ENCODE measurements at regions not wholly inside any gene's neighbourhood (a gene's known extent, or its start where the extent isn't known, plus 50 kb on each side); places are given as distances from the start of the nearest gene placed in this dataset.
A peak's percentile ranks its signal among the peaks of the same experiment; 100 is the strongest.

DNA sequence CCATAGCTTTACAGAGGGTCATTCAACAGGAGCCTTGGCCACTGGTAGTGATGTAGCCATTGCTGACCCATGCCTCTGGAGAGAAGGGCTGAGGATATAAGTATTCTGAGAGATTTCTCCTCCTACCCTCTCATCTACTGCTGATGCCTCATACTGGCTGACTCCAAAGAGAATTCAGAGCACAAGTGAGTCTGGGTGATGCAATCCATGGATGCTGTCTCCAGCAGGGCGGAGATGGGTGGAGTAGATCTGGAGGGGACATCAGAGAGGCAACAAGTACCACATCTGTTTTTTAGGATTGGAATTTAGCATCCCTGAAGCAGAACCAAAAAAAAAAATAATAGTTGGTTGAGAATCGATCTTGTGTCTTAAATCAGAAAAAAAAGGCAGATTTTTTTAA lies 705.7 kb upstream of the CELF2 start:
- Histone ChIP-seq H3K4me1 (no peaks in the 10 kb centered on the region), H3K27me3 (no peaks in the 10 kb centered on the region), H3K4me3 (no peak overlapping the region), H3K27ac (no peak overlapping the region), H3K36me3 (no peaks in the 10 kb centered on the region), H3K9me3 (no peaks in the 10 kb centered on the region)
- TF ChIP-seq, protein P1, sequence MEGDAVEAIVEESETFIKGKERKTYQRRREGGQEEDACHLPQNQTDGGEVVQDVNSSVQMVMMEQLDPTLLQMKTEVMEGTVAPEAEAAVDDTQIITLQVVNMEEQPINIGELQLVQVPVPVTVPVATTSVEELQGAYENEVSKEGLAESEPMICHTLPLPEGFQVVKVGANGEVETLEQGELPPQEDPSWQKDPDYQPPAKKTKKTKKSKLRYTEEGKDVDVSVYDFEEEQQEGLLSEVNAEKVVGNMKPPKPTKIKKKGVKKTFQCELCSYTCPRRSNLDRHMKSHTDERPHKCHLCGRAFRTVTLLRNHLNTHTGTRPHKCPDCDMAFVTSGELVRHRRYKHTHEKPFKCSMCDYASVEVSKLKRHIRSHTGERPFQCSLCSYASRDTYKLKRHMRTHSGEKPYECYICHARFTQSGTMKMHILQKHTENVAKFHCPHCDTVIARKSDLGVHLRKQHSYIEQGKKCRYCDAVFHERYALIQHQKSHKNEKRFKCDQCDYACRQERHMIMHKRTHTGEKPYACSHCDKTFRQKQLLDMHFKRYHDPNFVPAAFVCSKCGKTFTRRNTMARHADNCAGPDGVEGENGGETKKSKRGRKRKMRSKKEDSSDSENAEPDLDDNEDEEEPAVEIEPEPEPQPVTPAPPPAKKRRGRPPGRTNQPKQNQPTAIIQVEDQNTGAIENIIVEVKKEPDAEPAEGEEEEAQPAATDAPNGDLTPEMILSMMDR (IDR thresholded peaks at IDR 0.05) = no peak
- intact Hi-C loops (cut with DNase I) = no loop called here
- 64 to 71% methylated on average over 2 of the region's 2 CpGs for WGBS, 2 donors
- no peak for DNase-seq
- FAIRE-seq = no peak
- no peak for ATAC-seq

DNA sequence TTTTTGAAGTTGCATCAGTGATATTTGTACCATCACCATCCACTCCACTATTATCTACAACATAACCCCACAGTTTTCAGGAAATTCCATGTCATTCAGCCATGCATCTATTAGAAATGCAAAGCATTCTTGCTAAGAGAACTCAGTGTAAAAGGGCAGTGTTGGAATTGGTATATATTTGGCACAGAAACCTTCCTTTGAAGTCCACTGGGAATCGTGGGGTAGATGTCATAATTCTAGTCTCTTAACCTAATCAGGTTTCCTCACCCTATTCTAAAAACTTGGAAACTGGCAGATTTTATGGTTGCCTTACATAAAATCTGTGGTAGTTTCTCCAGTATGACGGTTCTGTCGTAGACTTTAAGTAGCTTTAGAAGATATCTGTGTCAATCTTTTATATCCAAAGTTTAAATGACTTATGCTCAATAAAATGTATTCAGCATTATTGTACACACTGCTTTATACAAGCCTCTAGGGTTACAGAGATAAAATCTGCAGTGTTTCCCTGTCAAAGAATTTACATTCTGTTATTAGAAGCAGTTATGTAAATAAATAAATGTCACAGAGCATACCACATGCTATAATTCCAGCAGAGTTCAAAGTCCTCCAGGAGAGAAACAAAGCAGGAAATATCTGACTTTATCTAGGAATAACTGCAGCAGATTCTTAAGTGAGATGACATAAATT lies 704.4 kb upstream of the CELF2 start:
- Histone ChIP-seq H3K27ac (no peak overlapping the region), H3K9me3 (no peaks in the 10 kb centered on the region), H3K27me3 (no peaks in the 10 kb centered on the region), H3K4me1 (no peaks in the 10 kb centered on the region), H3K36me3 (no peaks in the 10 kb centered on the region), H3K4me3 (no peak overlapping the region)
- intact Hi-C loops (cut with DNase I) = no loop called here
- FAIRE-seq (no peak), ATAC-seq (peak in 1 of 4 donors; percentile 45), DNase-seq (no peak)
- TF ChIP-seq, protein P1 (IDR thresholded peaks at IDR 0.05) = no peak
- WGBS, 2 donors = 13 to 14% methylated on average over 3 of the region's 3 CpGs

- no peak overlapping the region for H3K4me3 ChIP-seq
- 82 to 83% methylated on average over 2 of the region's 2 CpGs for WGBS, 2 donors
Measured at GRCh38 chr10:10314626-10315025, 703.0 kb upstream of the CELF2 start.

DNA sequence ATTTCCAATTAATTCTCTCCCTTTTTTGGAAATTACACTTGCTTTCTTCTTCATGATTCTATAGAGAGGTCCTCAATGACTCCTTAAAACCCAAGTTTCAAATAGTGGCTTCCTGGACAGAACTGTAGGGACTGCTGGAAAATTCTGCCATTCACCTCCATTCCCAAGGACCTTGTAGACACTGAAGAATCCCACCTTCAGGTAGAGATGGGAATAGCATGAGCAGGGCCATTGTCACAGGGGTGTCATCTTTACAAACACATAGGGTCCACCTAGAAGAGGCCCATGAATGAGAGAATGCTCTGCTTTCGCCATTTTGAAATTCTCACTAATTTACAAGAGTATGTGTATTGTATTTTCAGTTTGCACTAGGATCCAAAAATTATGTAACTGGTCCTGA lies 701.7 kb upstream of the CELF2 start:
- FAIRE-seq (no peak), ATAC-seq (no peak), DNase-seq (no peak)
- intact Hi-C loops (cut with DNase I) = no loop called here
- Histone ChIP-seq H3K36me3 (no peaks in the 10 kb centered on the region), H3K27me3 (no peaks in the 10 kb centered on the region), H3K4me1 (no peaks in the 10 kb centered on the region), H3K27ac (no peak overlapping the region), H3K4me3 (no peak overlapping the region), H3K9me3 (no peaks in the 10 kb centered on the region)
- WGBS, 2 donors = 74 to 76% methylated on average over 1 of the region's 1 CpG
- TF ChIP-seq, protein P1 (IDR thresholded peaks at IDR 0.05) = no peak

More at GRCh38 chr10:10314626-10315025, 703.0 kb upstream of the CELF2 start:
- intact Hi-C loops (cut with DNase I) = no loop called here
- Histone ChIP-seq H3K9me3 (no peaks in the 10 kb centered on the region), H3K27ac (no peak overlapping the region), H3K27me3 (no peaks in the 10 kb centered on the region), H3K4me1 (no peaks in the 10 kb centered on the region), H3K36me3 (no peaks in the 10 kb centered on the region)
- DNase-seq = no peak
- no peak for FAIRE-seq
- no peak for ATAC-seq
- TF ChIP-seq, protein P1 (IDR thresholded peaks at IDR 0.05) = no peak

DNA sequence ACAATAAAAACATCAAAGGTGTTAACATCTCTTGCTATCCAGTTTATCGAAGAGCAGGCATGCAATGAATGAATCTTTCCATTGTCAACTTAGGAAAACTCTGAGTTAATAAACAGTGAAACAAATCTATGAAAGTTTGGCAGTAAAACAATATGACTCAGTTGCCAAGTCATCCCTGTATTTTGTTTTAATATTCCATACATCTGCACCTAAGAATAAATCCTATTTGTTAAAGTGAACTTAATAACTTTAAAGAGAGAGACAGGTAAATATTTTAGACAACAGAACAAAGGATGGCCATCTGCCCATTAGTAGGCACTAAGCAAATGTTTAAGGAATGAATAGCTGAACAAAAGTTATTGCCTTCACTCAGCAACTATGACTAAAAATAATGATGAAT lies 700.5 kb upstream of the CELF2 start:
- no peak for ATAC-seq
- DNase-seq = no peak

More for the DNA sequence above, 700.5 kb upstream of the CELF2 start:
- H3K4me1 ChIP-seq = no peaks in the 10 kb centered on the region
- 22 to 23% methylated on average over 1 of the region's 1 CpG for WGBS, 2 donors
- intact Hi-C loops (cut with DNase I) = no loop called here
- no peaks in the 10 kb centered on the region for H3K27me3 ChIP-seq
- no peak for FAIRE-seq
- no peaks in the 10 kb centered on the region for H3K36me3 ChIP-seq
- H3K27ac ChIP-seq = no peak overlapping the region
- H3K9me3 ChIP-seq = no peaks in the 10 kb centered on the region
- TF ChIP-seq, protein P1 (IDR thresholded peaks at IDR 0.05) = no peak
- no peak overlapping the region for H3K4me3 ChIP-seq
